ENCODE measurements at regions not wholly inside any gene's neighbourhood (a gene's known extent, or its start where the extent isn't known, plus 50 kb on each side); places are given as distances from the start of the nearest gene placed in this dataset.

DNA sequence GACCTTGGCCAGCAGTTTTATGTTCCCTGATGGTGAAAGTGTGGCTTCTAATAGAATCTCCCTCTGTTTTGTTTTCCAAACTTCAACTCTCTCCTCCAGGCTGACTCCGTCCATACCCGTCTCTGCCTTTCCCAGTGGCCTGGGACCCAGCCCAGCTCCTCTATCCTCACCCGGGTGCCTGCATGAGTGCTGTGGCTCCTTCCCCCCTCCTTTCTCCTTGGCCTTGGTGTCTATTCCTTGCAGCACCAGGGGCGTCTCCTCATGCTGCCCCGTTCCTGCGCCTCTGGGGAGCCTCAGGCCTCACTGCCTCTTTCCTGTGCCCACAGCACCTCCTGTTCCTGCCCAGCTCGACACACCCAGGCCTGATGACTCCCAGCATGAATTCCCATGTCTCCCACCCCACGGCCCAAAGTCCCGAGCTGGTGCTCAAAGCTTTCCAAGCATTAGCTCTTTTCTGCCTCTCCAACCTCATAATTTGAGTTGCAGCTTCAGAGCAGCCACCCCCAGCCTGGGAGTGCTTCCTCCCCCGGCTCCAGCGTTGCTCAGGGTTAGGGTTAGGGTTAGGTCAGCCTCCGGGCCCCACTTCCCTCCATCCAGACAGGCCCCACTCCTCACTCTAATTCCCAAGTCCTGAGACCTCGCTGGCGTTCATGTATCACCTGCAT is 56.3 kb upstream of the AFDN start:
- DNase-seq (ENCODE audit: low read depth, low spot score), result no peak

DNA sequence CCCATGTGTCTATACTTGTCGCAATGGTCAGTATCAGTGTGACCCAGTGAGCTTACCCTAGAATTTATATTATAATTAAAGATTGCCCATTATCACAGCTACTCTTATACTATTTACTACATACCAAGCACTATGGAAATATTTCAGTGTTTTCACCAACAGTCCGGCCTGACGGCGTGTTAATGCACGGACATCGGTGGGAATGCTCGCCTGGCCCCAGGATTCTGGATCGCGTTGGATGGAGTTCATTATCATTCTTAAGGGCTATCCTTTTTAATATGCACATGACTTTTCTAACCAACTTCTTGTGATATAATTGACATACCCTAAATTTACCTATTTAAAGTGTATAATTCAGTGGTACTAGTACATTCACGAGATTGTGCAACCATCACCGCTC is 51.8 kb upstream of the AFDN start:
- DNase-seq (ENCODE audit: low read depth, low spot score), result no peak

DNA sequence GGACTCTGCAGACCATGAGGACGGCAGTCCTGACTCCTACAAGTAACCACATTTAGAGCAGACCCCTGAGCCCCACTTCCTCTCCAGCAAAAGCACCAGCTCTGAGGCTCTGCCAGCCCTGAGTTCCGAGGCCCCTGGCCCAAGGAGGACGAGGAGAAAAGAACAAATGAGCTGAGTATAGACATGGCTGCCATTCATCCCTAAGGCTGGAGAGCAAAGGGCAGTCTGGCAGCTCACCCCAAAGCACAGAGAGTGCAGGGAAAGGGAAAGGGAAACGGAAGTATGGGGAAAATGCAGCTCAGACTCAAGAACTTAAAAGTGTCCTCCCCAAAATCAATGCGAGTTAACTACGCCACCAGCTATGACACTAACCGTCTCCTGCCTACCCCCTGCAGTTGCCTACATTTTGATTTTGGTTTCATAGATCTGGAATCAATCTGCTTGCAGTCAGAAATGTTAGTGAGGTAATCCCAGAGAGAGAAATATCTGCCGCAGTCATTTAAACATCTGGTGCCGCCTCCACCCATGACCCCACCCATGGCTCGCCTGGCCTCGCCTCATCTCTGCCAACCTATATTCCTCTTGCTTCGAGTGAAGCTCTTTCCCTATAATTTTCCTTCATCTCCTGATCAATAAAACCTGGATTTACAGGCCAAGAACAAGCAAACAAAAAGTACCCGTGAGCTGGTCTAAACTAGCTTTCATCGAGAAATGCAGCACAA is 49.6 kb upstream of the AFDN start:
- no peak for DNase-seq (ENCODE audit: low read depth, low spot score)
